ENCODE measurements at regions not wholly inside any gene's neighbourhood (a gene's known extent, or its start where the extent isn't known, plus 50 kb on each side); places are given as distances from the start of the nearest gene placed in this dataset.

- Histone ChIP-seq H3K27ac (ENCODE audit: low read depth, low read length) (no peak overlapping the region), H3K4me1 (ENCODE audit: control insufficient read depth in 1 of 2, insufficient read depth in 2 of 2, low read length in 2 of 2) (peaks cover 2 to 9% of the 10 kb centered on the region in 2 experiments; a peak in 2 of 4 replicates)
These were observed 70.9 kb upstream of the FAM9C start for GRCh38 chrX:13115146-13115855.

More at GRCh38 chrX:13115146-13115855, 70.9 kb upstream of the FAM9C start:
- ATAC-seq: no peak
- RAD21 ChIA-PET (ENCODE audit: low non-redundant PET in 1 of 2, low total read pairs in 2 of 2, uncharacterized antibody in 2 of 2, unreplicated experiment in 2 of 2): no interaction called here
- POLR2A ChIA-PET: no interaction called here
- no peak overlapping the region for H3K4me3 ChIP-seq (replicated peaks in 1 of 2; ENCODE audit: low read depth in 1 of 2, low read length in 2 of 2)
- no peak for DNase-seq (ENCODE audit: low read depth, low spot score)
- no peaks in the 10 kb centered on the region for H3K79me2 ChIP-seq (ENCODE audit: insufficient read depth, low read length)
- no peaks in the 10 kb centered on the region for H4K20me1 ChIP-seq (ENCODE audit: insufficient read depth)
- H2AFZ ChIP-seq (ENCODE audit: low read depth, low read length, poor library complexity, severe bottlenecking): no peak overlapping the region
- H3K4me2 ChIP-seq (ENCODE audit: low read length): no peak overlapping the region
- no peak for TF ChIP-seq POLR2AphosphoS5 (IDR thresholded peaks at IDR 0.05; ENCODE audit: low read depth, low read length)
- TF ChIP-seq EGR1 (IDR thresholded peaks at IDR 0.05; ENCODE audit: low read depth): no peak
- no peak for TF ChIP-seq YY1 (IDR thresholded peaks at IDR 0.05; ENCODE audit: extremely low read depth, insufficient replicate concordance, low read depth, low read length)
- TF ChIP-seq SRF (IDR thresholded peaks at IDR 0.05; ENCODE audit: low read depth): no peak
- TF ChIP-seq EZH2phosphoT487 (IDR thresholded peaks at IDR 0.05; ENCODE audit: borderline replicate concordance): no peak
- TF ChIP-seq SIN3A (IDR thresholded peaks at IDR 0.05; ENCODE audit: low read depth): no peak
- TF ChIP-seq, protein P1, sequence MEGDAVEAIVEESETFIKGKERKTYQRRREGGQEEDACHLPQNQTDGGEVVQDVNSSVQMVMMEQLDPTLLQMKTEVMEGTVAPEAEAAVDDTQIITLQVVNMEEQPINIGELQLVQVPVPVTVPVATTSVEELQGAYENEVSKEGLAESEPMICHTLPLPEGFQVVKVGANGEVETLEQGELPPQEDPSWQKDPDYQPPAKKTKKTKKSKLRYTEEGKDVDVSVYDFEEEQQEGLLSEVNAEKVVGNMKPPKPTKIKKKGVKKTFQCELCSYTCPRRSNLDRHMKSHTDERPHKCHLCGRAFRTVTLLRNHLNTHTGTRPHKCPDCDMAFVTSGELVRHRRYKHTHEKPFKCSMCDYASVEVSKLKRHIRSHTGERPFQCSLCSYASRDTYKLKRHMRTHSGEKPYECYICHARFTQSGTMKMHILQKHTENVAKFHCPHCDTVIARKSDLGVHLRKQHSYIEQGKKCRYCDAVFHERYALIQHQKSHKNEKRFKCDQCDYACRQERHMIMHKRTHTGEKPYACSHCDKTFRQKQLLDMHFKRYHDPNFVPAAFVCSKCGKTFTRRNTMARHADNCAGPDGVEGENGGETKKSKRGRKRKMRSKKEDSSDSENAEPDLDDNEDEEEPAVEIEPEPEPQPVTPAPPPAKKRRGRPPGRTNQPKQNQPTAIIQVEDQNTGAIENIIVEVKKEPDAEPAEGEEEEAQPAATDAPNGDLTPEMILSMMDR (IDR thresholded peaks at IDR 0.05 in 2 of 3, conservative IDR thresholded peaks at IDR 0.05 in 1 of 3; ENCODE audit: borderline replicate concordance in 1 of 3, insufficient read depth in 1 of 3, low read depth in 2 of 3, low read length in 2 of 3): no peak
- TF ChIP-seq ZFX (IDR thresholded peaks at IDR 0.05): no peak
- TF ChIP-seq EZH2 (IDR thresholded peaks at IDR 0.05): no peak
- TF ChIP-seq JUND (IDR thresholded peaks at IDR 0.05): no peak
- TF ChIP-seq ELF1 (IDR thresholded peaks at IDR 0.05; ENCODE audit: borderline replicate concordance, low read depth): no peak
- TF ChIP-seq TCF7L2 (IDR thresholded peaks at IDR 0.05; ENCODE audit: borderline replicate concordance, extremely low read depth, insufficient read depth, insufficient read length): no peak
- TF ChIP-seq CEBPB (IDR thresholded peaks at IDR 0.05; ENCODE audit: low read depth): no peak
- TF ChIP-seq, protein P2, sequence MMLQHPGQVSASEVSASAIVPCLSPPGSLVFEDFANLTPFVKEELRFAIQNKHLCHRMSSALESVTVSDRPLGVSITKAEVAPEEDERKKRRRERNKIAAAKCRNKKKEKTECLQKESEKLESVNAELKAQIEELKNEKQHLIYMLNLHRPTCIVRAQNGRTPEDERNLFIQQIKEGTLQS (IDR thresholded peaks at IDR 0.05): no peak
- H3K9me3 ChIP-seq (ENCODE audit: control insufficient read depth in 1 of 2, insufficient read depth in 1 of 2, low read depth in 1 of 2, low read length in 2 of 2): no peaks in the 10 kb centered on the region
- CTCF ChIA-PET: no interaction called here
- intact Hi-C loops (cut with micrococcal nuclease): no loop called here
- H3K36me3 ChIP-seq (ENCODE audit: control insufficient read depth in 1 of 2, insufficient read depth in 2 of 2, low read length in 2 of 2): no peaks in the 10 kb centered on the region
- no peak overlapping the region for H3K9ac ChIP-seq (ENCODE audit: low read length)
- H3K9me2 ChIP-seq (ENCODE audit: insufficient read depth): no peaks in the 10 kb centered on the region
- H3K27me3 ChIP-seq (ENCODE audit: insufficient read depth, low read length): no peaks in the 10 kb centered on the region
- no TSS peak for BruUV-seq (replicated peaks)

Data from HCT116 (cell line).